Fibroblast of the aortic adventitia (primary cell): ENCODE measurements at regions not wholly inside any gene's neighbourhood (a gene's known extent, or its start where the extent isn't known, plus 50 kb on each side); places are given as distances from the start of the nearest gene placed in this dataset.

Experiments
- DNase-seq: peaks from one replicate; pipeline ENCODE4 v3.0.0-alpha.2; 2010; ENCODE audit warnings: low read depth
- H3K4me3 ChIP-seq: 2 replicates; pipeline ENCODE4 v1.5.1; 2011; ENCODE audit warnings: low read depth, mild to moderate bottlenecking, control low read depth, low read length, moderate library complexity
- CTCF ChIP-seq: IDR thresholded peaks from 2 replicates; pipeline ENCODE4 v1.5.1; 2011; ENCODE audit warnings: mild to moderate bottlenecking, low read length, control low read depth, inconsistent platforms; ENCODE audit not compliant: insufficient read depth

GRCh38 chr13:22252281-22252830 is 581.5 kb downstream of the FGF9 start:
- no peak overlapping the region for H3K4me3 ChIP-seq
- no peak for TF ChIP-seq CTCF
- DNase-seq, result no peak

DNA sequence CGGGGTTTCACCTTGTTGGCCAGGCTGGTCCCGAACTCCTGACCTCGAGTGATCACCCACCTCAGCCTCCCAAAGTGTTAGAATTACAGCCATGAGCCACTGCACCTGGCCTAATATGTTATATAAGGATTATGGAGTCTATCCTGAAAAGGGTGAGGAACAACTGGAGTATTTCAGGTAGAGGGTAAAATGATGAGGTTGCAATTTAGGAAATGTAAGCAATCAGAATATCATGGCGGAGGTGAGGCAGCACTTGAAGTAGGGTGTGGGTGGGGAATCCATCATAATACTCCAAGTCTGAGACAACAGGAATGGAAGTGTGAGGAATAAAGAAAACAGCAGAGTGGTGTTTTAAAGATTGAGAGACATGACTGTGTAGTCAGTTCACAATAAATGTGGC is 582.2 kb downstream of the FGF9 start:
- no peak overlapping the region for H3K4me3 ChIP-seq
- no peak for TF ChIP-seq CTCF
- DNase-seq, result no peak

- no peak overlapping the region for H3K4me3 ChIP-seq
- TF ChIP-seq CTCF, result no peak
- DNase-seq, result no peak
Measured at GRCh38 chr13:22256111-22256639, 585.3 kb downstream of the FGF9 start.

DNA sequence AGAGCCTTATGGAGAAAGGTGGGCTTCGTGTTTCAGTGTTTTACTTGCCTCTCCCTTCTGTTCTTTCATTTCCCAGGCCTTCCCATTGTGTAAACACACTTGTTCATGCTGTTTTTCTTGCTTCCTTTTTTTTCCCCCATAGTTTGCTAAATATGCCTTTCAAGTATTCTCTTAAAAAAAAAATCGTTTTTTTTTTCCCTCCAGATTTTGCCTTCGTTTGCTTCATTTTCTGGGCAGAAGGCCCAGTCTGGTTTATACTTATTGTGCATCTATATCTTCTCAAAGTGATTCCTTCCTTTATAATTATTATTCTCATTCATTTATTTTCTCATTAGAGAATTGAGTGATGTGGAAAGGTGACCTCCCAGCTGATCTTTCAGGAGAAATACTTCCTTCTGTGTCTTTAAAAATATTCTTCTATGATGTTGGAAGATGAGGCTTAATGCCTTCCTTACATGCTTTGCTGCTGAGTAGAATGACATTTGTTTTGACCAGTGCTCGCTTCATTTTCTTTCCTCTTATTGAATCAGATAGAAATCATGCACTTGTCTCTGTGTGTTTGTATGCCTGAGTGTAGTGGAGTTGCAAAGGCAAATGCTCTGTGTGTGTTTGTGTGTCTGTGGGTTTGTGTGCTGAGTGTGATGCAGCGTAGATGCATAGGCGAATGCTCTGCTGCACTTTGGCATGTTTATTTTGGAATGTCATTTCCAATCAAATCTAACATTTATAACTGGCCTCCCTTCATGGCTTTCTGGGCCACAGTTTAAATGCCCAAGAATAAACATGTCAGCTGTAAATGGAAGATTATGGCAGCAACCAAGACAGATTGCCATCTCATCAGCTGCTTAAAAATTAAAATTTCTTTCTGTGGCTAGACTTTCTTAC is 591.4 kb downstream of the FGF9 start:
- no peak for TF ChIP-seq CTCF
- no peak for DNase-seq
- H3K4me3 ChIP-seq, result no peak overlapping the region

- H3K4me3 ChIP-seq, result no peak overlapping the region
- DNase-seq, result no peak
- TF ChIP-seq CTCF, result no peak
Measured at GRCh38 chr13:22263185-22263584, 592.3 kb downstream of the FGF9 start.

GRCh38 chr13:22265563-22265962 is 594.7 kb downstream of the FGF9 start:
- DNase-seq, result no peak
- H3K4me3 ChIP-seq, result no peak overlapping the region
- TF ChIP-seq CTCF, result no peak
